CMK (cell line): ENCODE measurements at regions not wholly inside any gene's neighbourhood (a gene's known extent, or its start where the extent isn't known, plus 50 kb on each side); places are given as distances from the start of the nearest gene placed in this dataset.

Experiments used
- DNase-seq: peaks from one replicate; pipeline ENCODE4 v3.0.0-alpha.2; 2010; ENCODE audit warnings: low read depth

DNA sequence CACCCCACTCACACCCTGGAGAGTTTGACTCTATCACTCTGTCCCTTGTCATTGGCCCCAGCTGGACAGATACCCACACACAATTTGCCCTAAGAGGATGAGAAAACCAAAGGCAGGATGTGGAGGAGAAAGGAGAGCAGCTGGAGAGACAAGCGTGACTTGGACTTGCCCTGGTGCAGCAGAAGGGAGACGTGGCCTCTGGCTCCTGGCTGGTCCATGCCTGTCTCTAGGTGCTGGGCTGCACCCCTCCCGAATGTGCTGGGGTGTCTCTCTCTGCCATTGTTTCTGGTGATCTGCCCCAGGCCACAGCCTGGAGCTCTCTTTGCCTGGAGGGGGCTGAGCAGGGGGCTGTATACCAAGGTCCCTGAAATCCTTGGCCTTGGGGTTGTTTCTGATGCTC is 88.7 kb upstream of the HDAC4 start:
- no peak for DNase-seq

DNA sequence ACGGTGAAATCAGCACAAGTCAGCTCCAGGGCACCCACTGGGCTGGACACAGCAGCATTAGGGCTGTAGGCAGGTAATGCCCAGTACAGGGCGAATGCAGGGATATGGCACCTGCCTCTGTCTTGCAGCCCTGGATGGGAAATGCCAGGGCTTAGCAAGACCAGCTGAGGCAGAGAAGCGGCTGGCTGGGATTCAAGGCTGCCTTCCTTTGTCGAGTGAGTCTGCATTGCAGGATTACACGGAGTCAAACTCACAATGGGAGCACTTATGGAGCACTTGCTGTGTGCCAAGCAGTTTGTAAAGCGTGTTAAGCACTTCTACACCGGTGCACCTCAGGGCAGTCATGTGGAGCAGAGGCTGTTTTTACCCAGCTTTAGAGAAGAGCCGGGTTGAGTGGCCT is 87.3 kb upstream of the HDAC4 start:
- no peak for DNase-seq

DNA sequence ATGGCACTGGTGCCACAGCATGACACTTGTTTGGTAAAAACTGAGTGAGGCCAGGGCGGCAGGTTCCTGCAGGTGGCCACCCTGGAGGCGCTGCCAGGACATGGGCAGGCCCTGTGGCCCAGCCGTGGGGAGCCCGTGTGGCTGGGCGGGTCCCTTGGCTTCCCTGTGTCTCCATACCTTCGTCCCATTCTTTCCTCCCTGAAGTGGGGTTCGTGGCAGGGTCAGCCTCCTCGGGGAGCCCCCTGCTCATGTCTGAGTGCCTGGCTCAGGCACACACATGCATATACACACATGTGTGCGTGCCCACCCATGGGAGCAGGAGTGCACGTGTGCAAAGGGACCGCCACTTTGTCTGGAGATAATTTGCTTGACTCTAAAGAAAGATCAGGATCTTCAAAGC is 86.5 kb upstream of the HDAC4 start:
- DNase-seq = no peak

DNA sequence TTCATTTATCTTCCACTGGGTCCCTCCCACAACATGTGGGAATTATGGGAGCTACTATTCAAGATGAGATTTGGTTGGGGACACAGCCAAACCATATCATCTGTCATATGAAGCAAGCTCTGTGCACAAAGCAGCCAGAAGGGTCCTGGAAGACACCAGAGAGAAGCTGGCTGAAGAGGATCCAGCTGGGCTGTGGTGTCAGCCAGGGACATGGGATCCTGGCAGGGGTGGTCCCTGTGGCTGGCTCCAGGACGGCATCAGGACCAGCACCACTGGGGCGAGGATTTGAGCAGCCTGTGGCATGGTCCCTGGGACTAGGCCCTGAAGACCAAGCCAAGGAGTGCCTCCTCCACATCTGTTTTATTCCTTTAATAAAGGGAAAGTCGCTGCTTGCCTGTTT is 84.8 kb upstream of the HDAC4 start:
- DNase-seq = no peak

DNA sequence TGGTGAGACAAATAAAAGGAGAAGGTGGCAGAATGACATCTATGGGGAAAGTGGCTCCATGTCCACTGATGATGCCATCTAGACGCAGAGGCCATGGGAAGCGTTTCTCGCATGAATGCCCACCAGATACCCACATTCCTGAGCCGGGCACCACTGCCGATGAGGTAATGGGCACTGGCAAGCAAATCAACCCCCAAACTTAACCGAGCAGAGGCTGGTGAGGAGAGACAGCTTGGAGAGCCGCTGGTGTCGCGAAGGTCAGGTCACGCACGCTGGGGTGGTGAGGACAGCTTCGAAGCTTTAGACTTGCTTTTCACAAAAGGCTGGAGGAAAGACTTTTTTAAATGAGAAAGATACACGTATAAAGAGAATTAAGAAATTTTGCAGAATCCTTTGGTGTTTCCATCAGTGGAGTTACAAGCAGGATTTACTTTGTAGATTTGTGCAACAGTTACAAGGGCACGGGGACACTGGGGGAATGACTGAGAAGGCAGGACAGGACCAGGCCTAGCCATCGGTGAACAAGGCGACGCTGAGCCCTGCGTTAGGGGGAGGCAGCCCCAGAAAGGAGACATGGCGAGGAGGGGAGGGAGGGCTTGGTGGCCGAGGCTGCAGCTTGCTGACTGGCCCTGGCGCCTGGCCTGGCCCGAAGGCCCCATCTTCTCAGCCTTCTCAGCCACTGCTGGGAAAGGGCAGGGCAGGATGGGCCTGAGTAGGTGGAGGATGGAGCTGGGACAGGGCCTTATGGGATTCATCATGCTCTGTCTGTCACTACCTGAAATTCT is 83.9 kb upstream of the HDAC4 start:
- no peak for DNase-seq

DNA sequence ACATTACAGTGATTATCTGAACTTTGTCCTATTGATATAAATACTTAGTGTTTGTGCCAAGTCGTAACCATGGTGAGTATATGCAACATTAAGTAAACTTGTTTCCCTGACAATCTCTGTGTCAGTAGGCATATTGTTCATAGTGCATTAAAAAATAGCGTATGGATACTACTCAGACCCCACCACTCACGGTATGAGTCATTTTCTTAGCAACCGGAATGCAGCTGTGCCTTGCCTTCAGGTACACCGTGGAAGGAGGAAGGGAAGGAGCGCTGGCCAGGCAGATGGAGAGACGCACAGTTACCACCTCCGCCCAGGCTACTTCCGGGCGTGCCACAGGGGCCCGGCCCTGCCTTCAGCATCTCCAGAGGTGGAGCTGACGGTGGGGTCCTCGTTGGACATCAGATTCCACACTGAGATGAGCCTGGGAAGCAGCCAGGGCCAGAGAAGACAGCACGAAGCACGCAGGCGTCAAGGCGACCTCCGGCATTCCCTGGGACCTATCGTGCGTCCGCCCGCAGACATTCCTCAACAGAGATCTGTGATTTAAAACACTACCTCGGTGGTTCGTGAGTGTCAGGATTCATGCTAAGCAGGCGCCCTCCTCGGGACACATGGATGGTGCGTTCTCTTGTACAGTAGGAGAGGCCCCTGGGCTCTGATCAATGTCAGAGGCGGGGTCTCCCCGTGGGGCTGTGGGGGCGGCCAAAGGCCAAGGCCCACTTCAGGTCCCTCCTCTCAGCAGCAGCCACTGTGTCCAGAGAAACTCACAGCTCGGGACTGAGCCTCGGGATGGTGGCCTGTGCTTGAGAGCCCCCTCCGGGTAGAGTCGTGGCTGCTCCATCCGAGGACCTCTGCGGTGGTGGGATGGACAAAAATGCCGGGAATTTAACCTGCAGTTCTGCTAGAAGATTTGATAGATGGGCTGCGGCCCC is 82.2 kb upstream of the HDAC4 start:
- DNase-seq = no peak

DNA sequence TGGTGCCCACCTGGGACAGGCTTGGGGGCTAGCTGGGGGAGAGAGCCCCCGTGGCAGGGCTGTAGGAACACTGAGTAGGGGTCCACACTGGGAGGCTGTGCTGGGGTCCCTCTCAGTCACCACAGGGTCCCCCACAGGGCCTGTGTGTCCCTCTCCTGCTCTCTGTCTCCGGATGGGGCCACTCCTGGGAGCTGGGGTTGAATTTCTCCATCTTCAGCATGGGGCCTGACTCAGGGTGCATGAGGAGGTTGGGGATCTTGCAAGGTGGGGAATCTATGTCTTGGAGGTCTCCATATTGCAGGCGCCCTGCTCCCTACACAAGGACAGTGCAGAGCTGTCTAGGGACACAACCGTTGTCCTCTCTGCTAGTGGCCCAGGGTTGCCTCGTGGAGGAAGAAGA is 78.7 kb upstream of the HDAC4 start:
- no peak for DNase-seq

DNA sequence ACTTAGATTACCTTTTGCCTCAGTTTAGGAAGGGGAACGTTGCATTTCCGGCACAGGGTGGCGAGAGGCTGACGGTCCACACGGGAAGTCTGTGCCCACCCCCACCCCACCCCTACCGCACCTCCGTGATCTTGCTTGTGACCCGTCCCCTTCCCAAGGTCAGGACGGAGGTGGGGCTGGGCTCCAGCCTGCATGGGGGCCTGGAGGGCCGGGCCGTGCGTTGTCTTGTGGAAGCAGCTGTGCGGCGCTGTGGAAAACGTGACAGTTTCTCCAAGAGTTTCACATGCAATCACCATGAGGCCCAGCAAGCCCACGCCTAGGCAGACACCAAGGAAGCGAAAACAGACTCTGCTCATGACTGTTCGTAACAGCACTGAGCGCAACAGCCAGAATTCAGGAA is 76.8 kb upstream of the HDAC4 start:
- no peak for DNase-seq

DNA sequence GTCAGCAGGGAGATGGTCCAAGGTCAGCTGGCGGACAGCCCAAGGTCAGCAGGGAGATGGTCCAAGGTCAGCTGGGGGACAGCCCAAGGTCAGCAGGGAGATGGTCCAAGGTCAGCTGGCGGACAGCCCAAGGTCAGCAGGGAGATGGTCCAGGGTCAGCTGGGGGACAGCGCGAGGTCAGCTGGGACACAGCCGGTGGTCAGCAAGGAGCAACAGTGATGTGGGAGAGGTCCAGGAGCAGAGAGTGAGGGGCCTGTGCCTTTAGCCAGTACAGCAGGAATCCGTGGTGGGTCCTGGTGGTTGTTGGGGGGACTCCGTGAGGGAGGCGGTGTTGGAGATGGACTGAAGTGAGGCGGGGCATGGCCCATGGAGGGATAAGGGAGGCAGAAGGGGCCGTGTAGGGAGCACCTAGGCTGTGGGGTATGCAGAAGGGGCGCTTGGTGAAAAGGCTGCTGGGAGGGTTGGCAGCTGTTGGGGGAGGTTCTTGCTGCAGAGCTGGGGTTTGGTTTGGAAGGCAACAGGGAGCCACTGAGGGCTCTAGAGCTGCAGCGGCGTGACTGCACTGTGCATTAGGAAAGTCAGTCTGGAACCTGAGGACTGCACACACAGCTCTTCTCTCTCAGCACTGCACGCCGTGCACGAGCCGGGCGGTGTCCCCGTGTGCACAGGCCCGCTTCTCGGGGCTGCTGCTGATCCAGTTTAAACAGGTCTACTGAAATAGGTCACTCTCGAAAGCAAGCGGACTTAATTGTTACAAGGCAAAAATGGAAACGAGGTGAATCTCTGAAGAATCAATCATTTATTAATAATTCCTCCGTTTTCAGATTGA is 76.2 kb upstream of the HDAC4 start:
- no peak for DNase-seq

DNA sequence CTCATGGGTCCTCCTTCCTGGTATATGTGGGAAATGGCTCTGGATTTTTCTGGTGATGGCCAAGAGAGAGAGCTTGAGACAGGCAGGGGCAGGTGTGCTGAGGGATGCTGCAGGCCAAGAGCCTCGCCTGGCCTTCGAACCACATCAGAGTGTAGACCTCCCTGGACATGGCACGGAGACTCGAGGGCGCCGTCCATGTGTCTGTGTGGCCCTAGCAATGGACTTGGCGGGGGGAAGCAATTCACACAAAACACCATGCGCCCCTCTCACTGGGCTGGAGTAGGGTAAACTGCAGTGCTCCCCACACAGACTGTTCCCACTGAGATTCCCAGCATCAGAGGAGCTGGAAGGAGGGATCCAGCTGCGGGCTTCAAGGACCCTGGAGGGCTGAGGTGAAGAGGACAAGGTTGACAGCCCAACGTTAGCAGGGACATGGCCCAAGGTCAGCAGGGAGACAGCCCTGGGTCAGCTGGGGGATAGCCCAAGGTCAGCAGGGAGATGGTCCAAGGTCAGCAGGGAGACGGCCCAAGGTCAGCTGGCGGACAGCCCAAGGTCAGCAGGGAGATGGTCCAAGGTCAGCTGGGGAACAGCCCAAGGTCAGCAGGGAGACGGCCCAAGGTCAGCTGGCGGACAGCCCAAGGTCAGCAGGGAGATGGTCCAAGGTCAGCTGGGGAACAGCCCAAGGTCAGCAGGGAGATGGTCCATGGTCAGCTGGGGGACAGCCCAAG is 75.4 kb upstream of the HDAC4 start:
- no peak for DNase-seq

DNA sequence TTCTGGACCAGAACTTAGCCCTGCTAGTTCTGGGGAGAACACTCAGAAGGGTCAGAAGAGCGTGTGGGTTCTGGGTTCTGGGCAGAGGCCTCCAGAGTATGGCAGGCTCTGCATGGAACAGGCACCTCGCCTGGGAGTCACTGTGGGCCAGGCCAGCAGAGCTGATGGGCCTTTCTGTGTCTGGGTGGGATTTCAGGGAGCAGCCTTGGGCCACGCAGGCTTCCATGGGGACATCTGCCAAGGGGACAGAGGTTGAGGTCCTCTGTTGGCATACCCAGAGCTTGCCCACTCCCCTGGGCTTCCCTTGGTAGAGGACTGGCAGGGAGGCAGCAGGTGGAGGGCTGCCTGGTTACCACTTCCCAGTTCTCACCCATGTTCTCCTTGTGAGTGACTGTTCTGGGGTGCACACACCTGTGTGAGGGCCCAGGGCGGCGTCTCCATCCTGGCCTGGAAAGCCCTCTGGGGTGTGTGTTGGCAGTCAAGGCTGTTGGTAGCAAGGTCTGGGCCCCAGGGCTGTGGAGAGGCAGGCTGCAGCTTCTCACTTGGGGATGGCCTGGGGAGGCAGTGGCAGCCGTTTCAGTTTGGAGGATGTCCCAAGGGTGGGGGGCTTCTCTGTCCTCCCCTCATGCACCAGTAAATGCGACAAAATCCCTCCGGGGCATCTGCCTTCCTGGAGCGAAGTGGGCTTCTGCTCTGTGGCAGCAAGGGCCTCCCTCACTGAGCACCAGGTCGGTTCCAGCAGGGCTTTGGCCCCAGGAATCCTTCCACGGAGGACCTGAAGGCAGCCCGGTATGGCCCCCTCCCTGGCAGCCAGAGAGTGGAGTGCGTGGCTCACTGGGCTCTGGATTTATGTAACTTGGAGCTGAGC is 74.6 kb upstream of the HDAC4 start:
- DNase-seq = no peak

DNA sequence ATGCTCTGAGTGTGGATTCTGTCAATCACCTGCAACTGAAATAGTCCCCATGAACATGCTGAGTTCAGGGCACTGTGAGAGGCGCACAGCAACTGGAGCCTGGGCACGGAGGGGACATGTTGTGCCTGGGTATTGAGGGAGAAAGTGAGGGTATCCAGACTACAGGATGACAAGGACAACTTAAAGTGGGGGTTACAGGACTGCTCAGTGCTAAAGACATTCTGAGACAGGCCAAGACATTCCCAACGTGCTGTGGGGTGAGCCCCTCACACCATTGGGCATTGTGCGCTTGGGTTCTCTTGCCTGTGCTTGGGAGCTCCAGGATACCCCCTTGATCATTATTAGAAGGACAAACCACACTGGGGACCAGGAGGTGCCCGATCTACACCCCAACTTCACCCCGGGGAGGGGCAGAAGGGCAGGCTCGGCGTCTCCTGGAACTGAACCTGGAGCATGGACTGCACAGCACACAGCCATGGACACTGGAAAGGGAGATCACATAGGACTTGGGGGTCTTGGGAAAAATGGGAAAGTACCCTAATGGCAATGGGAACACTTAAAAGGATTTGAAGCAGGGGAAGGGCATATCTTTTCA is 72.5 kb upstream of the HDAC4 start:
- DNase-seq = no peak

DNA sequence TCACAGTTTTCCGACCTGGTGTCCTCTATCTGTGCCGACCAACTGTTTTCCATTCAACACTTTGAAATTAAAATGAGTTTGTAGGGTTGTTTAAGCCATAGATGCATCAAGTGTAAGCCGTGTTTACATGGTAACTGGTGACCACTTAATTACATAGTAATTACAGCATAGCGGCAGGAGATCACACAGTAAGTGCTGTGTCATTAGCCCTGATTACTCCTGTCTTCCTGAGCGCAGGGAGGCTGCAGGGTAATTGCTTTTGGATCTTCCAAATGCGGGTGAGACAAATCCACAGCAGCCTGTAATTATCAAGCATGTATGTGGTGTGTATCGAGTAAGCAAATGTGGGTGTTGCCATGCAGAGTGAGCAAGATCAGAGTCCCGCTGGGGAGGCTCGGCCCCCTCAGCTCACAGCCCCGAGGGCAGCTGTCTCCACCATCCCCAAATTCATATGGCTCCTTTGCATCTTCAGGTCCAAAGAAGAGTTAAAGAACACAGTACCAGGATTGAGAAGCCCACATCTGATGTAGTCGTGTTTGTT is 71.5 kb upstream of the HDAC4 start:
- DNase-seq = no peak

DNA sequence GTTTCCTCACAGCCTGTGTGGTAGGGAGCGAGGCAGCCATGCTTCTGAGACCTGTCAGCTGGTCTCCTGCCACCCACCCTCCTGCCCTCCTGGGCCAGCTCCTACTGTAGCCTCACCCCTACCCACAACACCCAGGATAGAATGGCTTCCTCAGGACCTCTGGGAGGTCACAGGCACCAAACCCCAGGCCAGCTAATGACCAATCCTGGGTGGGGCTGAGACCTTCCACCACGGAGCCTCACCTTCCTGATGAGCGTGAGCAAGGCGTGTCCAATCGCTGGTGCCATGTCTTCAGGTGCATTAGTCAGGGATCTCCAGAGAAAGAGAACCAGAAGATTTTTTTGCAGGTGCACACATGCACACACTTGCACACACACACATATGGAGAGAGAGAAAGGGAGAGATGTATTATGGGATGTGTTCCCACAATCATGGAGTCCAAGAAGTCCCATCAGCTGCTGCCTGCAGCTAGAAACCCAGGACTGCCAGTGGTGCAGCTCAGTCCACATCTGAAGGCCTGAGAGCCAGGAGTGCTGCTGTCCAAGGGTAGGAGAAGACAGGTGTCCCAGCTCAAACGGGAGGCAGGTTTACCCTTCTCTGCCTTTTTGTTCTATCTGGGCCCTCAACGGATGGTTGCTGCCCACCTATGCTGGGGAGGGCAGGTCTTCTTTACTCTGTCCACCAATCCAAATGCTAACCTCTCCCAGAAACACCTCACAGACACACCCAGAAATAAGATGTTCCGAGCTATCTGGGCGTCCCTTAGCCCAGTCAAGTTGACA is 70.4 kb upstream of the HDAC4 start:
- no peak for DNase-seq

DNA sequence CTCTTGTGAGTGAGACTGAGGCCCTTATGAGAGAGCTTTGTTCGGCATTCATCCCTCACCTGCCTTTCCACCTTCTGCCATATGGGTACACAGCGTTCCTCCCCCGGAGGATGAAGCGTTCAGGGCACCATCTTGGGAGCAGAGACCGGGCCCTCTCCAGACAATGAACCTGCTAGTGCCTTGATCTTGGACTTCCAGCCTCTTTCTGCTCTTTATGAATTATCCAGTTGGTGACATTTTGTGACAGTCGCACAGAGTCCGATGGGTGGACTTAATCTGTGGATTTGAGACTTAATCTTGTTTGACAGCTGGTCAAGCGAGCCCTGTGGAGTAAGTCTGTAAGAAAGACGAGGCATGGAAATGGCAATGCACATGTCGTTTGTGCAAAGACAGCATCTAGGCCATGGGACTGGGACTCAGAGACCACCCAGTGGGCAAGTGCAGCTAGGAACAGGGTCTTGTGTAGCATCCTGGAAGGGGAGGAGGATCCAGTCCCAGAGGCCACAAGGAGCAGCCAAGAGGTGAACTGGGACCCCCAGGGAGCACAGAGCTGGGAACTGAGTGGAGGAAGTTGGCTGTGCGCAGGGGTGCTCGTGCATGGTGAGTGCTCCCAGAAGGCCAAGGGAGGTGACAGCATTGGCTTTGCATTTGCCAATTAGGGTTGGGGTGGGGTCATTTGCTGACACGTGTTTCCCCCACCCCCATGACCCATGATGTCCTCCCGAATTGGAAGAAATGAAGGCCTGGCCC is 69.5 kb upstream of the HDAC4 start:
- no peak for DNase-seq

DNA sequence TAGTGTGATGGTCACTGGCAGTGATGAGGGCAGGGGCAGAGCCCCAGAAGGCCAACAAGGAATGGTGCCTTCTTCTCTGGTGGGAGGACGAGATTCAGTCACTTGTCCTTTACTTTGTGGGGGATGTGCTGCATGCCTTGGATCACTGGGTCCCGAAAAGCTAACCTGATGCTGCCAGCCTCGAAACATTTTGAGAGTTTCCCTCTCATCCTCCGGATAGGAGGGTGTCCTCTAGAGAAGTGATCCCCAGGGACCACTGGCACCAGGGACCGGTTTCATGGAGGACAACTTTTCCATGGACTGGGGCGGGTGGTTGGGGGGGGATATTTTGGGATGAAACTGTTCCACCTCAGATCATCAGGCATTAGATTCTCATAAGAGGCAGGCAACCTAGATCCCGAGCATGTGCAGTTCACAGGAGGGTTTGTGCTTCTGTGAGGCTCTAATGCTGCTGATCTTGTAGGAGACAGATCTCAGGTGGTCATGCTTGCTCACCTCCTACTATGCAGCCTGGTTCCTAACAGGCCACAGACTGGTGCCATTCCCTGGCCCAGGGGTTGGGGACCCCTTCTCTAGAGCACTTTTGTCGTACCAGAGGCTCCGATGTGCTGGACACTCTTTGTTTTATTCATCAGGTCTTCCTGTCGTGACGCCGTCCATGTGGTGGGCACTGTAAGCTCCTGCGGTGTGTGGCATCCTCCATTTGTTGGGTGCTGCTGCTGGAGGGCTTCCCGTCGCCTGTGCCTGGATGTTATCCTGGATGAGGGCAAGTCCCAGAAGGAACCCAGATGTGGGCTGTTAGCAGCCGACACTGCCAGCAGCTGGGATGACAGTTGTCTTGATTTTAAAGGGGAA is 68.5 kb upstream of the HDAC4 start:
- DNase-seq = no peak

DNA sequence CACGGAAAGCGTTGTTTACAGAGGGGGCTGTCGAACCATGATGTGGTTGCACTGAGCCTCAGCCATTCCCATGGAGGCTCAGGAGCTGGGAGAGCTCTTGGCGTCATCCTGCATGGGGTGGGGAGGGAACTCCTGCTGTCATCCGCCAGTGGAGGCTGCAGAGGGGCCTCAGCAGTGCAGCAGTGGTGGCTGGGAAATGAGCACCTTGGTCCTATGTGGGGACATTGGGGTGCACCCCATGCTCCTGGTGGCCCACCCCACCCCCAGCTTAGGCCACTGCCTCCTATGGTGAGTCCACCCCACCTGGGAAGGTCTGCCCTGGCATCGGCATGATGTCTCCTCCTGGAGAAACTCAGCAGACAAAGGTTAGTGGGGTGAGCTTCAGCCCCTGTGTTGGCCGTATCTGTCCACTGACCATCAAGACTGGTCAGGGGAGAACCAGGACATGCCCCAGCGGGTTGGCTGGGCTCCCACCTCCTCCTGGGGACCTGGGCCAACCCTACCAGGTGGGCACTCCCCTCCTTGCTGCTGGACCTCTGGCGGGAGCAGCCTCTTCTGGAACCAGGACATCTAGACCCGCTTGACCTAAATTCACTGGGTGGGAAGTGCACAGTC is 67.8 kb upstream of the HDAC4 start:
- no peak for DNase-seq
